HEK293 (cell line): ENCODE measurements at regions not wholly inside any gene's neighbourhood (a gene's known extent, or its start where the extent isn't known, plus 50 kb on each side); places are given as distances from the start of the nearest gene placed in this dataset.

Experiments used
- AEBP2 ChIP-seq: fragments of 450-650 bp; formaldehyde crosslinking; IDR thresholded peaks from 2 replicates; pipeline ENCODE4 v1.5.1; 2016; ENCODE audit warnings: missing biosample characterization, missing genetic modification characterization, borderline replicate concordance
- GFI1B ChIP-seq: fragments of 450-650 bp; formaldehyde crosslinking; IDR thresholded peaks from 2 replicates; pipeline ENCODE4 v1.5.1; 2016; ENCODE audit warnings: missing biosample characterization, missing genetic modification characterization
- HOXD13 ChIP-seq: sonication (generic); formaldehyde crosslinking; IDR thresholded peaks from 2 replicates; pipeline ENCODE4 v1.8.0; 2022; ENCODE audit warnings: missing genetic modification reagents, borderline replicate concordance
- ZNF132 ChIP-seq: fragments of 450-650 bp; formaldehyde crosslinking; IDR thresholded peaks from 2 replicates; pipeline ENCODE4 v1.5.1; 2017; ENCODE audit warnings: missing biosample characterization, missing genetic modification characterization, borderline replicate concordance
- ZNF18 ChIP-seq: fragments of 450-650 bp; formaldehyde crosslinking; IDR thresholded peaks from 2 replicates; pipeline ENCODE4 v1.5.1; 2016; ENCODE audit warnings: missing biosample characterization, missing genetic modification characterization
- ZNF24 ChIP-seq: fragments of 450-650 bp; formaldehyde crosslinking; IDR thresholded peaks from 2 replicates; pipeline ENCODE4 v1.5.1; 2016; ENCODE audit warnings: missing biosample characterization, missing genetic modification characterization
- ZNF558 ChIP-seq: fragments of 450-650 bp; formaldehyde crosslinking; IDR thresholded peaks from 2 replicates; pipeline ENCODE4 v1.5.1; 2016; ENCODE audit warnings: missing biosample characterization, missing genetic modification characterization
- ZNF658 ChIP-seq: fragments of 450-650 bp; formaldehyde crosslinking; IDR thresholded peaks from 2 replicates; pipeline ENCODE4; 2016; ENCODE audit warnings: missing biosample characterization, missing genetic modification characterization
- TF ChIP-seq, protein P1 (sequence below): fragments of 450-650 bp; formaldehyde crosslinking; IDR thresholded peaks from 2 replicates; pipeline ENCODE4 v1.5.1; 2016; ENCODE audit warnings: missing biosample characterization, missing genetic modification characterization
- TF ChIP-seq, protein P2 (sequence below): fragments of 450-650 bp; IDR thresholded peaks from 2 replicates; pipeline ENCODE4 v1.5.1; 2018; ENCODE audit warnings: missing biosample characterization, missing genetic modification characterization
- TF ChIP-seq, protein P3 (sequence below): fragments of 450-650 bp; formaldehyde crosslinking; IDR thresholded peaks from 2 replicates; pipeline ENCODE4 v1.5.1; 2017; ENCODE audit warnings: missing biosample characterization, missing genetic modification characterization
- TF ChIP-seq, protein P4 (sequence below): fragments of 450-650 bp; formaldehyde crosslinking; IDR thresholded peaks from 2 replicates; pipeline ENCODE4 v1.5.1; 2017; ENCODE audit warnings: missing biosample characterization, mild to moderate bottlenecking, missing genetic modification characterization, moderate library complexity

DNA sequence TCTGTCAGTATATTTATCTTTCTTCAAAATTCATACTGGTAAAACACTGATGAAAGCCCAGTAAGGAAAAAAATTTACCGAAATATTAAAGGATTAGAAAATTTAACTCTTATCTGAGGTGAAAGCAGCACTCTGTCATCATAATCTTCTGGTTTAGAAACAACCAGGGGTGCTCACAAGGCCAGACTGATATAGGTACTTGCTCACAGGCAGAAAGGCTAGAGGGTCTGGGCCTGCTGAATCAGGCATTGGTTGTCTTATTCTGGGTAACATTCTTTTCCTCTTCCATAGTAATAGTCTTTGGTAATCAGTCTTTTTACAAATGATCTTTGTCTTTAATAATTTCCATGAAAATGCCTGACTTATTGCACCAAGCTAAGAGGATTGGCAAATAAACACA lies 221.4 kb upstream of the TFPI start:
- TF ChIP-seq, protein P1, sequence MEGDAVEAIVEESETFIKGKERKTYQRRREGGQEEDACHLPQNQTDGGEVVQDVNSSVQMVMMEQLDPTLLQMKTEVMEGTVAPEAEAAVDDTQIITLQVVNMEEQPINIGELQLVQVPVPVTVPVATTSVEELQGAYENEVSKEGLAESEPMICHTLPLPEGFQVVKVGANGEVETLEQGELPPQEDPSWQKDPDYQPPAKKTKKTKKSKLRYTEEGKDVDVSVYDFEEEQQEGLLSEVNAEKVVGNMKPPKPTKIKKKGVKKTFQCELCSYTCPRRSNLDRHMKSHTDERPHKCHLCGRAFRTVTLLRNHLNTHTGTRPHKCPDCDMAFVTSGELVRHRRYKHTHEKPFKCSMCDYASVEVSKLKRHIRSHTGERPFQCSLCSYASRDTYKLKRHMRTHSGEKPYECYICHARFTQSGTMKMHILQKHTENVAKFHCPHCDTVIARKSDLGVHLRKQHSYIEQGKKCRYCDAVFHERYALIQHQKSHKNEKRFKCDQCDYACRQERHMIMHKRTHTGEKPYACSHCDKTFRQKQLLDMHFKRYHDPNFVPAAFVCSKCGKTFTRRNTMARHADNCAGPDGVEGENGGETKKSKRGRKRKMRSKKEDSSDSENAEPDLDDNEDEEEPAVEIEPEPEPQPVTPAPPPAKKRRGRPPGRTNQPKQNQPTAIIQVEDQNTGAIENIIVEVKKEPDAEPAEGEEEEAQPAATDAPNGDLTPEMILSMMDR (tag by site-specific recombination): no peak
- no peak for TF ChIP-seq HOXD13 (CRISPR knock-in tag)
- TF ChIP-seq, protein P2, sequence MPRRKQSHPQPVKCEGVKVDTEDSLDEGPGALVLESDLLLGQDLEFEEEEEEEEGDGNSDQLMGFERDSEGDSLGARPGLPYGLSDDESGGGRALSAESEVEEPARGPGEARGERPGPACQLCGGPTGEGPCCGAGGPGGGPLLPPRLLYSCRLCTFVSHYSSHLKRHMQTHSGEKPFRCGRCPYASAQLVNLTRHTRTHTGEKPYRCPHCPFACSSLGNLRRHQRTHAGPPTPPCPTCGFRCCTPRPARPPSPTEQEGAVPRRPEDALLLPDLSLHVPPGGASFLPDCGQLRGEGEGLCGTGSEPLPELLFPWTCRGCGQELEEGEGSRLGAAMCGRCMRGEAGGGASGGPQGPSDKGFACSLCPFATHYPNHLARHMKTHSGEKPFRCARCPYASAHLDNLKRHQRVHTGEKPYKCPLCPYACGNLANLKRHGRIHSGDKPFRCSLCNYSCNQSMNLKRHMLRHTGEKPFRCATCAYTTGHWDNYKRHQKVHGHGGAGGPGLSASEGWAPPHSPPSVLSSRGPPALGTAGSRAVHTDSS: no peak
- TF ChIP-seq, protein P3, sequence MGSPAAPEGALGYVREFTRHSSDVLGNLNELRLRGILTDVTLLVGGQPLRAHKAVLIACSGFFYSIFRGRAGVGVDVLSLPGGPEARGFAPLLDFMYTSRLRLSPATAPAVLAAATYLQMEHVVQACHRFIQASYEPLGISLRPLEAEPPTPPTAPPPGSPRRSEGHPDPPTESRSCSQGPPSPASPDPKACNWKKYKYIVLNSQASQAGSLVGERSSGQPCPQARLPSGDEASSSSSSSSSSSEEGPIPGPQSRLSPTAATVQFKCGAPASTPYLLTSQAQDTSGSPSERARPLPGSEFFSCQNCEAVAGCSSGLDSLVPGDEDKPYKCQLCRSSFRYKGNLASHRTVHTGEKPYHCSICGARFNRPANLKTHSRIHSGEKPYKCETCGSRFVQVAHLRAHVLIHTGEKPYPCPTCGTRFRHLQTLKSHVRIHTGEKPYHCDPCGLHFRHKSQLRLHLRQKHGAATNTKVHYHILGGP (tag by site-specific recombination): no peak
- TF ChIP-seq GFI1B (tag by site-specific recombination): no peak
- no peak for TF ChIP-seq ZNF24 (tag by site-specific recombination)
- TF ChIP-seq ZNF558 (tag by site-specific recombination): no peak
- TF ChIP-seq AEBP2 (tag by site-specific recombination): no peak
- no peak for TF ChIP-seq ZNF18
- TF ChIP-seq ZNF132 (tag by site-specific recombination): no peak
- TF ChIP-seq, protein P4, sequence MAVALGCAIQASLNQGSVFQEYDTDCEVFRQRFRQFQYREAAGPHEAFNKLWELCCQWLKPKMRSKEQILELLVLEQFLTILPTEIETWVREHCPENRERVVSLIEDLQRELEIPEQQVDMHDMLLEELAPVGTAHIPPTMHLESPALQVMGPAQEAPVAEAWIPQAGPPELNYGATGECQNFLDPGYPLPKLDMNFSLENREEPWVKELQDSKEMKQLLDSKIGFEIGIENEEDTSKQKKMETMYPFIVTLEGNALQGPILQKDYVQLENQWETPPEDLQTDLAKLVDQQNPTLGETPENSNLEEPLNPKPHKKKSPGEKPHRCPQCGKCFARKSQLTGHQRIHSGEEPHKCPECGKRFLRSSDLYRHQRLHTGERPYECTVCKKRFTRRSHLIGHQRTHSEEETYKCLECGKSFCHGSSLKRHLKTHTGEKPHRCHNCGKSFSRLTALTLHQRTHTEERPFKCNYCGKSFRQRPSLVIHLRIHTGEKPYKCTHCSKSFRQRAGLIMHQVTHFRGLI: no peak
- no peak for TF ChIP-seq ZNF658 (tag by site-specific recombination)
